ENCODE measurements at regions not wholly inside any gene's neighbourhood (a gene's known extent, or its start where the extent isn't known, plus 50 kb on each side); places are given as distances from the start of the nearest gene placed in this dataset.

DNA sequence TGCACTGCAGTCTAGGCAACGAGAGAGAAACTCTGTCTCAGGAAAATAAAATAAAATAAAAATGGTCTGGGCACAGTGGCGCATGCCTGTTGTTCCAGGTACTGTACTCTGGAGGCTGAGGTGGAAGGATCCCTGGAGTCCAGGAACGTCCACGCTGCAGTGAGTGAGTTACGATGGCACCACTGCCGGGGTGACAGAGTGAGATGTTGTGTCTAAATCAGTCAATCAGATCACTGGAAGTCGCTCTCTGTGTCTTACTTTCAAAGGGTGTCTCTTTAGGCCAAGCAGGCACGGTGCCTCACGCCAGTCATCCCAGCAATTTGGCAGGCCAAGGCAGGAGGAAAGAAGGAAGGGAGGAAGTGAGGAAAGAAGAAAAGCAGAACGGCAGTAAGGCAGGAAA lies 112.2 kb upstream of the ANKRD30BL start:
- H3K27ac Mint-ChIP-seq: no peak overlapping the region
- TF ChIP-seq, protein P1, sequence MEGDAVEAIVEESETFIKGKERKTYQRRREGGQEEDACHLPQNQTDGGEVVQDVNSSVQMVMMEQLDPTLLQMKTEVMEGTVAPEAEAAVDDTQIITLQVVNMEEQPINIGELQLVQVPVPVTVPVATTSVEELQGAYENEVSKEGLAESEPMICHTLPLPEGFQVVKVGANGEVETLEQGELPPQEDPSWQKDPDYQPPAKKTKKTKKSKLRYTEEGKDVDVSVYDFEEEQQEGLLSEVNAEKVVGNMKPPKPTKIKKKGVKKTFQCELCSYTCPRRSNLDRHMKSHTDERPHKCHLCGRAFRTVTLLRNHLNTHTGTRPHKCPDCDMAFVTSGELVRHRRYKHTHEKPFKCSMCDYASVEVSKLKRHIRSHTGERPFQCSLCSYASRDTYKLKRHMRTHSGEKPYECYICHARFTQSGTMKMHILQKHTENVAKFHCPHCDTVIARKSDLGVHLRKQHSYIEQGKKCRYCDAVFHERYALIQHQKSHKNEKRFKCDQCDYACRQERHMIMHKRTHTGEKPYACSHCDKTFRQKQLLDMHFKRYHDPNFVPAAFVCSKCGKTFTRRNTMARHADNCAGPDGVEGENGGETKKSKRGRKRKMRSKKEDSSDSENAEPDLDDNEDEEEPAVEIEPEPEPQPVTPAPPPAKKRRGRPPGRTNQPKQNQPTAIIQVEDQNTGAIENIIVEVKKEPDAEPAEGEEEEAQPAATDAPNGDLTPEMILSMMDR (IDR thresholded peaks at IDR 0.05): no peak
- no peak overlapping the region for H3K4me3 Mint-ChIP-seq
- DNase-seq (no peak), ATAC-seq (ENCODE audit: low read depth) (no peak)
- ChIA-PET POLR2A (no interaction called here), CTCF (no interaction called here)
- H3K4me1 Mint-ChIP-seq: no peaks in the 10 kb centered on the region
- intact Hi-C loops (cut with micrococcal nuclease): no loop called here
- no peaks in the 10 kb centered on the region for H3K36me3 Mint-ChIP-seq (ENCODE audit: low read depth)
- H3K9me3 Mint-ChIP-seq: peaks cover 3% of the 10 kb centered on the region
- H3K27me3 Mint-ChIP-seq: no peaks in the 10 kb centered on the region

DNA sequence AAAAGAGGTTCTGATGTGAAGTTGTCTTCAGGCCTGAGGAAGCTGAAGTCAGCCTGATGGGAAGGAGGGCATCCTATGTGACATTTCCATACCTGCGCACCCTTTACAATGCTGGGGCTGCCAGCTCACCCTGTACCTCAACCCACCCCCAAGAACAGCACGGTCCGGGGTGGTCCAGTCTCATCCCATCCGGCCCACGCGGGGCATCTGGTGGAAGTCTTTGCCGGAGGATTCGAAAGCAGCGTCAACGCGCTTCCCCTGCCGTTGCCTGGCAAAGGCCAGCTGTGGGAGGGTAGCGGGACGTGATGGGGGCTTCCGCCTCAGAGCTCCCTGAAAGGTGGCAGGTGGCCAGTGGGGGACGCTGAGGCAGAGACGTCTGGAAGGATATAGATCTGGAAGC lies 113.6 kb upstream of the ANKRD30BL start:
- TF ChIP-seq, protein P1 (IDR thresholded peaks at IDR 0.05): no peak
- DNase-seq (no peak), ATAC-seq (ENCODE audit: low read depth) (no peak)
- ChIA-PET CTCF (no interaction called here), POLR2A (no interaction called here)
- Mint-ChIP-seq H3K36me3 (ENCODE audit: low read depth) (no peaks in the 10 kb centered on the region), H3K9me3 (peaks cover 7% of the 10 kb centered on the region), H3K27me3 (no peaks in the 10 kb centered on the region), H3K27ac (no peak overlapping the region), H3K4me3 (no peak overlapping the region), H3K4me1 (no peaks in the 10 kb centered on the region)
- intact Hi-C loops (cut with micrococcal nuclease): no loop called here

DNA sequence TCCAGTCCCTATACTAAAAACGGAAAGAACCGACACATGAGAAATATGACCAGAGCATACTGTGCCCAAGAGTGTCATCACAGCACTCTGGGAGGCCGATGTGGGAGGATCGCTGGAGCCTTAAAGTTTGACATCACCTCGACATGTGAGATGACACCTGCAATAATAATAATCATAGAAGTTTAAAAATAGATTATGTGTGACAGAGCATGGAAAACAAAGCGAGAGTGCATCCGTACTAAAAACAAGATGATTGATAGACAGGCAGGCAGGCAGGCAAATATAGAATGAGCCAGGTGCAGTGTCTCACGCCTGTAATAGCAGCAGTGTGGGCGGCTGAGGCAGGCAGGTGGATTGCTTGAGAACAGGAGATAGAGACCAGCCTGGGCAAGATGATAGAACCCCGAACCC lies 114.8 kb upstream of the ANKRD30BL start:
- Mint-ChIP-seq H3K4me1 (no peaks in the 10 kb centered on the region), H3K4me3 (no peak overlapping the region), H3K27ac (no peak overlapping the region), H3K9me3 (peaks cover 7% of the 10 kb centered on the region), H3K36me3 (ENCODE audit: low read depth) (no peaks in the 10 kb centered on the region), H3K27me3 (no peaks in the 10 kb centered on the region)
- TF ChIP-seq, protein P1 (IDR thresholded peaks at IDR 0.05): no peak
- ATAC-seq (ENCODE audit: low read depth): no peak
- intact Hi-C loops (cut with micrococcal nuclease): no loop called here
- POLR2A ChIA-PET: no interaction called here
- DNase-seq: no peak
- CTCF ChIA-PET: no interaction called here

DNA sequence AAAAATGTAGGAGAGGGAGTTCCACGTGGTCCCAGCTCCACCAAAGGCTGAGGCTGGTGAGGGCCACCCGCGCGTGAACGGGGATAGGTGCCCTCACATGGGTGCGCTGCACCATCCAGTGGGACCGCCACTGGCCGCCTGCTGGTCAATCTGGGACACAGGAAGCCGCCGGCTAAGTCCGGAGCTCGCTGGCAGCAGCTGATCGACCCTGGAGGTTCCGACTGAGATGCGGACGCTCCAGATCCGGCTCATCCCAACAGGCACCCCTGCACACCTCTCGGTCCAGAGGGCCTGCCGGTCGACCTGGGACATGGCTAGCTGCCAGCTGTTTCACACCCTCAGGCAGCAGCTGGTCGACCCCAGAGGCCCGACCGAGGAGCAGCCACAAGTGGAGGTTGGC lies 116.5 kb upstream of the ANKRD30BL start:
- ATAC-seq (ENCODE audit: low read depth) (no peak), DNase-seq (no peak)
- Mint-ChIP-seq H3K27me3 (no peaks in the 10 kb centered on the region), H3K9me3 (peaks cover 7% of the 10 kb centered on the region), H3K4me3 (no peak overlapping the region), H3K36me3 (ENCODE audit: low read depth) (no peaks in the 10 kb centered on the region), H3K4me1 (no peaks in the 10 kb centered on the region), H3K27ac (no peak overlapping the region)
- intact Hi-C loops (cut with micrococcal nuclease): no loop called here
- TF ChIP-seq, protein P1 (IDR thresholded peaks at IDR 0.05): no peak
- ChIA-PET CTCF (no interaction called here), POLR2A (no interaction called here)

DNA sequence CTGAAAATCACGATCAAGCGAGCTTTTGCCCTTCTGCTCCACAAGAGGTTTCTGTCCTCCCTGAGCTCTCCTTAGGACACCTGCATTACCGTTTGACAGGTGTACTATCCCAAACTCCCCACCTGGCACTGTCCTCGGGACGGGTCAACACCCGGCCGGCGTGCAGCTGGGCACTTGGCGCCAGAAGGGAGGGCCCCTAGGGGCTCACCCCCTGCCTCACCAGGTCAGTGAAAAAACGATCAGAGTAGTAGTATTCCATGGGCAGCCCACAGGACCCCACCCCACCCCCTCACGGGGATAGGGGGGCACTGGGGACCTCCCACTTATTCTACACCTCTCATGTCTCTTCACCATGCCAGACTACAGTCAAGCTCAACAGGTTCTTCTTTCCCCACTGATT lies 117.6 kb upstream of the ANKRD30BL start:
- H3K36me3 Mint-ChIP-seq (ENCODE audit: low read depth): no peaks in the 10 kb centered on the region
- no peak overlapping the region for H3K27ac Mint-ChIP-seq
- H3K4me1 Mint-ChIP-seq: no peaks in the 10 kb centered on the region
- ATAC-seq (ENCODE audit: low read depth): no peak
- TF ChIP-seq, protein P1 (IDR thresholded peaks at IDR 0.05): no peak
- DNase-seq: no peak
- no peak overlapping the region for H3K4me3 Mint-ChIP-seq
- intact Hi-C loops (cut with micrococcal nuclease): no loop called here
- ChIA-PET CTCF (no interaction called here), POLR2A (no interaction called here)
- H3K9me3 Mint-ChIP-seq: peaks cover 7% of the 10 kb centered on the region
- H3K27me3 Mint-ChIP-seq: no peaks in the 10 kb centered on the region
